Neural cell (in vitro differentiated cells): ENCODE measurements at regions not wholly inside any gene's neighbourhood (a gene's known extent, or its start where the extent isn't known, plus 50 kb on each side); places are given as distances from the start of the nearest gene placed in this dataset.
"Not testable (repeated sequence)": the region's sequence is repeated elsewhere in the genome, so short reads cannot be mapped to it uniquely, and the experiment has no call there.

ENCODE experiments used
- H2AFZ ChIP-seq: fragments of 200-600, 300-800 bp; sonication (generic), shearing (Covaris generic); 2 replicates; pipeline ENCODE4 v1.6.0; 2014; ENCODE audit warnings: low read depth, mild to moderate bottlenecking, antibody characterized with exemption, low read length, moderate library complexity
- H3F3A ChIP-seq: fragments of 200-600 bp; shearing (Covaris generic); 2 replicates; pipeline ENCODE4 v1.6.1; 2016; ENCODE audit warnings: mild to moderate bottlenecking, moderate library complexity, mixed read lengths, antibody characterized with exemption, low read length; ENCODE audit not compliant: insufficient read depth, poor library complexity, severe bottlenecking
- H3K27ac ChIP-seq: fragments of 200-600, 300-800 bp; sonication (generic), shearing (Covaris generic); 2 replicates; pipeline ENCODE4 v1.5.1; 2014; ENCODE audit warnings: mild to moderate bottlenecking, low read length, moderate library complexity
- H3K27me3 ChIP-seq: fragments of 300-800, 200-600 bp; sonication (generic), shearing (Covaris generic); 2 replicates; pipeline ENCODE4 v1.6.0; 2014; ENCODE audit warnings: mild to moderate bottlenecking, low read depth, low read length, moderate library complexity; ENCODE audit not compliant: insufficient read depth
- H3K36me3 ChIP-seq: fragments of 300-800, 200-600 bp; sonication (generic), shearing (Covaris generic); 2 replicates; pipeline ENCODE4 v1.5.1; 2014; ENCODE audit warnings: mild to moderate bottlenecking, antibody characterized with exemption, low read length, moderate library complexity; ENCODE audit not compliant: insufficient read depth
- H3K4me2 ChIP-seq: fragments of 300-800, 200-600 bp; sonication (generic), shearing (Covaris generic); 2 replicates; pipeline ENCODE4 v1.6.0; 2014; ENCODE audit warnings: mild to moderate bottlenecking, low read length
- H3K4me3 ChIP-seq: fragments of 300-800, 200-600 bp; sonication (generic), shearing (Covaris generic); 2 replicates; pipeline ENCODE4 v1.5.1; 2014; ENCODE audit warnings: mild to moderate bottlenecking, low read length, moderate library complexity
- H3K79me2 ChIP-seq: fragments of 200-600 bp; shearing (Covaris generic); replicated peaks from 2 replicates; pipeline ENCODE4 v1.6.0; 2014; ENCODE audit warnings: mild to moderate bottlenecking, low read length, moderate library complexity; ENCODE audit not compliant: insufficient read depth
- H3K9ac ChIP-seq: fragments of 300-800, 200-600 bp; sonication (generic), shearing (Covaris generic); 2 replicates; pipeline ENCODE4 v1.6.1; 2016; ENCODE audit warnings: mild to moderate bottlenecking, low read length, mixed read lengths
- H3K9me2 ChIP-seq: fragments of 200-600 bp; shearing (Covaris generic); 2 replicates; pipeline ENCODE4 v1.6.1; 2016; ENCODE audit warnings: mild to moderate bottlenecking, low read length, mixed read lengths; ENCODE audit not compliant: insufficient read depth
- H3K9me3 ChIP-seq: fragments of 200-600, 300-800 bp; sonication (generic), shearing (Covaris generic); 2 replicates; pipeline ENCODE4 v1.6.1; 2016; ENCODE audit warnings: mild to moderate bottlenecking, mixed run types, low read length, moderate library complexity, mixed read lengths
- H4K20me1 ChIP-seq: fragments of 200-600 bp; shearing (Covaris generic); 2 replicates; pipeline ENCODE4 v1.6.1; 2016; ENCODE audit warnings: mild to moderate bottlenecking, mixed run types; ENCODE audit not compliant: insufficient read depth
- EP300 ChIP-seq: fragments of 450-650 bp; conservative IDR thresholded peaks from 2 replicates; pipeline ENCODE4 v1.6.1; 2014; ENCODE audit warnings: antibody characterized with exemption, mild to moderate bottlenecking, moderate library complexity; ENCODE audit not compliant: poor library complexity, severe bottlenecking
- EZH2 ChIP-seq: fragments of 200-600, 300-800 bp; shearing (Covaris generic), sonication (generic); IDR thresholded peaks from 2 replicates; pipeline ENCODE4 v1.6.1; 2014; ENCODE audit warnings: antibody characterized with exemption, low read length, borderline replicate concordance, mild to moderate bottlenecking; ENCODE audit not compliant: insufficient read depth, poor library complexity, severe bottlenecking
- MXI1 ChIP-seq: fragments of 450-650 bp; conservative IDR thresholded peaks from 2 replicates; pipeline ENCODE4 v1.6.1; 2014; ENCODE audit warnings: antibody characterized with exemption, mild to moderate bottlenecking; ENCODE audit not compliant: poor library complexity, severe bottlenecking
- POLR2AphosphoS5 ChIP-seq: IDR thresholded peaks from 2 replicates; pipeline ENCODE4 v1.6.1; 2012
- RAD21 ChIP-seq: fragments of 450-650 bp; conservative IDR thresholded peaks from 2 replicates; pipeline ENCODE4 v1.6.1; 2014; ENCODE audit warnings: antibody characterized with exemption, mild to moderate bottlenecking, moderate library complexity
- REST ChIP-seq: IDR thresholded peaks from 2 replicates; pipeline ENCODE4 v1.6.1; 2012; ENCODE audit warnings: borderline replicate concordance
- SMC3 ChIP-seq: fragments of 450-650 bp; conservative IDR thresholded peaks from 2 replicates; pipeline ENCODE4 v1.6.1; 2014; ENCODE audit warnings: antibody characterized with exemption, mild to moderate bottlenecking, moderate library complexity; ENCODE audit not compliant: poor library complexity
- TAF1 ChIP-seq: IDR thresholded peaks from 2 replicates; pipeline ENCODE4 v1.6.1; 2012; ENCODE audit warnings: low read depth
- TF ChIP-seq, protein P1 (sequence below): fragments of 450-650 bp; IDR thresholded peaks from 2 replicates; pipeline ENCODE4 v1.5.1; 2014; ENCODE audit warnings: antibody characterized with exemption, mild to moderate bottlenecking, moderate library complexity; ENCODE audit not compliant: poor library complexity, severe bottlenecking

DNA sequence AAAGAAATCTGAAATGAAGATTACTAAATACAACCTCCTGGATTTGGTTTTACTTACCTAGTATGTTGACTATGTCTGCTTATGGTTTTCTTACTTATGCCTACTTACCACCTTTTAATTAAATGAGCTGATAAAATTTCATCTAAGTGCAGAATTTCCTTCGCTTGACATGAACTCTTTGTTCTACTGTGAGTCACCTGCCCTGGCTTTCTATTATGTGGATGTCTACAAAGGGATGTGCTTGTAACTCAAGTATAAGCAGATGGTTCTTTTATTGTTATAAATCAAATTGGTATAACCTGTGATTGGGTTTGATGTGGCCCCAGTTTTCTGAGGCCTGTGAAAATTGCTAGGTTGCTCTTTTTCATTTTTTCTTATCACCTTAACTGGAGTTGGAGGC is 389.1 kb upstream of the ANKRD30A start:
- H3K4me3 ChIP-seq: no peak overlapping the region
- no peaks in the 10 kb centered on the region for H3K36me3 ChIP-seq
- no peak overlapping the region for H3K9ac ChIP-seq
- TF ChIP-seq EP300 (no peak), RAD21 (no peak)
- TF ChIP-seq, protein P1, sequence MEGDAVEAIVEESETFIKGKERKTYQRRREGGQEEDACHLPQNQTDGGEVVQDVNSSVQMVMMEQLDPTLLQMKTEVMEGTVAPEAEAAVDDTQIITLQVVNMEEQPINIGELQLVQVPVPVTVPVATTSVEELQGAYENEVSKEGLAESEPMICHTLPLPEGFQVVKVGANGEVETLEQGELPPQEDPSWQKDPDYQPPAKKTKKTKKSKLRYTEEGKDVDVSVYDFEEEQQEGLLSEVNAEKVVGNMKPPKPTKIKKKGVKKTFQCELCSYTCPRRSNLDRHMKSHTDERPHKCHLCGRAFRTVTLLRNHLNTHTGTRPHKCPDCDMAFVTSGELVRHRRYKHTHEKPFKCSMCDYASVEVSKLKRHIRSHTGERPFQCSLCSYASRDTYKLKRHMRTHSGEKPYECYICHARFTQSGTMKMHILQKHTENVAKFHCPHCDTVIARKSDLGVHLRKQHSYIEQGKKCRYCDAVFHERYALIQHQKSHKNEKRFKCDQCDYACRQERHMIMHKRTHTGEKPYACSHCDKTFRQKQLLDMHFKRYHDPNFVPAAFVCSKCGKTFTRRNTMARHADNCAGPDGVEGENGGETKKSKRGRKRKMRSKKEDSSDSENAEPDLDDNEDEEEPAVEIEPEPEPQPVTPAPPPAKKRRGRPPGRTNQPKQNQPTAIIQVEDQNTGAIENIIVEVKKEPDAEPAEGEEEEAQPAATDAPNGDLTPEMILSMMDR: no peak
- no peak overlapping the region for H3K4me2 ChIP-seq
- no peaks in the 10 kb centered on the region for H3K9me3 ChIP-seq
- no peaks in the 10 kb centered on the region for H3K9me2 ChIP-seq
- no peaks in the 10 kb centered on the region for H3K27me3 ChIP-seq
- no peaks in the 10 kb centered on the region for H3F3A ChIP-seq
- no peak overlapping the region for H2AFZ ChIP-seq
- no peaks in the 10 kb centered on the region for H3K79me2 ChIP-seq
- H3K27ac ChIP-seq: no peak overlapping the region
- no peaks in the 10 kb centered on the region for H4K20me1 ChIP-seq

- H3K36me3 ChIP-seq, H3K4me3 ChIP-seq: not testable (repeated sequence)
Measured at GRCh38 chr10:36734590-36734989, 390.8 kb upstream of the ANKRD30A start.

DNA sequence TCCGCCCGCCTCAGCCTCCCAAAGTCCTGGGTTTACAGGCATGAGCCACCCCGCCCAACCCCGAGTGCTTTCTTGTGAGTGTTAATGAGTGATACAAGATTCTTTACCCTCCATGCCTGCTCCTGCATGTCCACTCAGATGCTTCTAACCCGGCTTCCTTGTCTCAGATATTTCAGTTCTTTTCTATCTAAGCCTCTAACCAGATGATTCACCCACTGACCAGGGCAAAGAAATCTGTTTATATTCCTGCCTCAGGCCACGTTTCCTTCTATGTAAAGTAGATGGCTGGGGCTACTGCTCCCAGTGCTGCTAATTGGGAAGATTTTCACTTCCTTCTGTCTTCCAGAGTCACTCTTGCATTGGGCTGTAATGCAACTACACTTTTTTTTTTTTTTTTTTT is 395.1 kb upstream of the ANKRD30A start:
- Histone ChIP-seq H3K4me3 (no peak overlapping the region), H3K79me2 (no peaks in the 10 kb centered on the region), H3F3A (no peaks in the 10 kb centered on the region), H3K9me2 (no peaks in the 10 kb centered on the region), H3K9ac (no peak overlapping the region), H3K27me3 (no peaks in the 10 kb centered on the region), H3K4me2 (no peak overlapping the region), H4K20me1 (no peaks in the 10 kb centered on the region), H3K36me3 (no peaks in the 10 kb centered on the region), H3K27ac (no peak overlapping the region), H3K9me3 (no peaks in the 10 kb centered on the region), H2AFZ (no peak overlapping the region)
- TF ChIP-seq, protein P1: no peak
- TF ChIP-seq MXI1 (no peak), TAF1 (no peak), POLR2AphosphoS5 (no peak), SMC3 (no peak), RAD21 (no peak), EZH2 (no peak), EP300 (no peak), REST (no peak)

More at GRCh38 chr10:36734590-36734989, 390.8 kb upstream of the ANKRD30A start:
- H3K4me2 ChIP-seq, H3F3A ChIP-seq, H3K27me3 ChIP-seq, H3K9ac ChIP-seq, H4K20me1 ChIP-seq, H3K79me2 ChIP-seq, H3K9me3 ChIP-seq, H2AFZ ChIP-seq, H3K9me2 ChIP-seq, H3K27ac ChIP-seq: not testable (repeated sequence)
